ENCODE measurements at regions not wholly inside any gene's neighbourhood (a gene's known extent, or its start where the extent isn't known, plus 50 kb on each side); places are given as distances from the start of the nearest gene placed in this dataset.

GRCh38 chr14:82223276-82223675 is 689.6 kb upstream of the SEL1L start:
- intact Hi-C loops (cut with DNase I; ENCODE audit: low total_unique reads): no loop called here

GRCh38 chr14:82224610-82225009 is 691.0 kb upstream of the SEL1L start:
- TF ChIP-seq EP300 (IDR thresholded peaks at IDR 0.05; ENCODE audit: low read depth) (no peak), POLR2AphosphoS5 (IDR thresholded peaks at IDR 0.05) (no peak), POLR2A (IDR thresholded peaks at IDR 0.05) (no peak)
- TF ChIP-seq, protein P1, sequence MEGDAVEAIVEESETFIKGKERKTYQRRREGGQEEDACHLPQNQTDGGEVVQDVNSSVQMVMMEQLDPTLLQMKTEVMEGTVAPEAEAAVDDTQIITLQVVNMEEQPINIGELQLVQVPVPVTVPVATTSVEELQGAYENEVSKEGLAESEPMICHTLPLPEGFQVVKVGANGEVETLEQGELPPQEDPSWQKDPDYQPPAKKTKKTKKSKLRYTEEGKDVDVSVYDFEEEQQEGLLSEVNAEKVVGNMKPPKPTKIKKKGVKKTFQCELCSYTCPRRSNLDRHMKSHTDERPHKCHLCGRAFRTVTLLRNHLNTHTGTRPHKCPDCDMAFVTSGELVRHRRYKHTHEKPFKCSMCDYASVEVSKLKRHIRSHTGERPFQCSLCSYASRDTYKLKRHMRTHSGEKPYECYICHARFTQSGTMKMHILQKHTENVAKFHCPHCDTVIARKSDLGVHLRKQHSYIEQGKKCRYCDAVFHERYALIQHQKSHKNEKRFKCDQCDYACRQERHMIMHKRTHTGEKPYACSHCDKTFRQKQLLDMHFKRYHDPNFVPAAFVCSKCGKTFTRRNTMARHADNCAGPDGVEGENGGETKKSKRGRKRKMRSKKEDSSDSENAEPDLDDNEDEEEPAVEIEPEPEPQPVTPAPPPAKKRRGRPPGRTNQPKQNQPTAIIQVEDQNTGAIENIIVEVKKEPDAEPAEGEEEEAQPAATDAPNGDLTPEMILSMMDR (IDR thresholded peaks at IDR 0.05): no peak
- intact Hi-C loops (cut with DNase I; ENCODE audit: low total_unique reads) (no loop called here), in situ Hi-C loops (cut with MboI; ENCODE audit: low pct_ligation_motif_present in 1 of 4, low pct_unique_long_range_greater_than_20kb in 1 of 4, low sequenced_read_pairs in 3 of 4) (no loop called here)
- 53 to 89% methylated on average over 1 to 3 of the region's 3 CpGs for WGBS, 2 donors (ENCODE audit: low coverage in 1 of 2)
- Histone ChIP-seq H3K4me1 (no peaks in the 10 kb centered on the region), H3K4me3 (no peak overlapping the region), H3K27me3 (no peaks in the 10 kb centered on the region), H3K36me3 (no peaks in the 10 kb centered on the region), H3K27ac (no peak overlapping the region), H3K9me3 (peaks cover 0 to 4% of the 10 kb centered on the region in 2 donors)
- DNase-seq: no peak

More at GRCh38 chr14:82223276-82223675, 689.6 kb upstream of the SEL1L start:
- no peaks in the 10 kb centered on the region for H3K36me3 ChIP-seq
- H3K4me1 ChIP-seq: no peaks in the 10 kb centered on the region
- 4 to 19% methylated on average over 2 of the region's 2 CpGs for WGBS, 2 donors (ENCODE audit: low coverage in 1 of 2)
- no peak for TF ChIP-seq POLR2A (IDR thresholded peaks at IDR 0.05)
- TF ChIP-seq, protein P1 (IDR thresholded peaks at IDR 0.05): no peak
- no peak for TF ChIP-seq POLR2AphosphoS5 (IDR thresholded peaks at IDR 0.05)
- TF ChIP-seq EP300 (IDR thresholded peaks at IDR 0.05; ENCODE audit: low read depth): no peak
- H3K4me3 ChIP-seq: no peak overlapping the region
- in situ Hi-C loops (cut with MboI; ENCODE audit: low pct_ligation_motif_present in 1 of 4, low pct_unique_long_range_greater_than_20kb in 1 of 4, low sequenced_read_pairs in 3 of 4): no loop called here
- H3K9me3 ChIP-seq: peaks cover 0 to 4% of the 10 kb centered on the region in 2 donors
- no peak overlapping the region for H3K27ac ChIP-seq
- DNase-seq: no peak
- no peaks in the 10 kb centered on the region for H3K27me3 ChIP-seq

GRCh38 chr14:82230748-82231147 is 697.1 kb upstream of the SEL1L start:
- Histone ChIP-seq H3K36me3 (no peaks in the 10 kb centered on the region), H3K9me3 (no peaks in the 10 kb centered on the region), H3K27ac (no peak overlapping the region), H3K4me3 (no peak overlapping the region), H3K27me3 (no peaks in the 10 kb centered on the region), H3K4me1 (no peaks in the 10 kb centered on the region)
- in situ Hi-C loops (cut with MboI; ENCODE audit: low pct_ligation_motif_present in 1 of 4, low pct_unique_long_range_greater_than_20kb in 1 of 4, low sequenced_read_pairs in 3 of 4): no loop called here
- no peak for DNase-seq
- TF ChIP-seq, protein P1 (IDR thresholded peaks at IDR 0.05): no peak
- TF ChIP-seq POLR2A (IDR thresholded peaks at IDR 0.05): no peak
- no peak for TF ChIP-seq EP300 (IDR thresholded peaks at IDR 0.05; ENCODE audit: low read depth)
- no peak for TF ChIP-seq POLR2AphosphoS5 (IDR thresholded peaks at IDR 0.05)
- 23 to 31% methylated on average over 3 of the region's 3 CpGs for WGBS, 2 donors (ENCODE audit: low coverage in 1 of 2)
- intact Hi-C loops (cut with DNase I; ENCODE audit: low total_unique reads): no loop called here

DNA sequence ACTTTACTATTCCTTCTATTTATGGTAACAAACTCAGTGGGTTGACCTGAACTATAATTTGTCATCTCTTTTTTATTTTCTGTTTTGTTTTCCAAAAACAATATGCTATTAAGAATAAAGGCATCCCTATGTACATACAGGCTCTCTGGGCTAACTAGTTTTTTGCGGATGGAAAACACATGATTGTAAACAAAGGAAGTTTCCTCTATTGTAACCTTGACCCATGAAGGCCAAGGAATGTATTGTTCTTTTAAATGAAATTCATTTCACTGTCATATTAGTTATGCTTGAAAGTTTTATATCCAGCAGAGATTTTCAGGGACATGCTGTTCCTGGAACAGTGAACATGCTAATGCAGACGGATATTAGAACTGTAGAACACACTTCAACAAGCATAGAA is 705.0 kb upstream of the SEL1L start:
- whole genome bisulfite sequencing, 2 donors (ENCODE audit: low coverage in 1 of 2): 61 to 69% methylated on average over 2 of the region's 2 CpGs
- in situ Hi-C loops (cut with MboI; ENCODE audit: low pct_ligation_motif_present in 1 of 4, low pct_unique_long_range_greater_than_20kb in 1 of 4, low sequenced_read_pairs in 3 of 4): no loop called here
- Histone ChIP-seq H3K4me1 (no peaks in the 10 kb centered on the region), H3K9me3 (peaks cover 0 to 3% of the 10 kb centered on the region in 2 donors), H3K4me3 (no peak overlapping the region), H3K27me3 (no peaks in the 10 kb centered on the region), H3K36me3 (no peaks in the 10 kb centered on the region), H3K27ac (no peak overlapping the region)
- no peak for DNase-seq
- no peak for TF ChIP-seq POLR2A (IDR thresholded peaks at IDR 0.05)
- no peak for TF ChIP-seq POLR2AphosphoS5 (IDR thresholded peaks at IDR 0.05)
- no peak for TF ChIP-seq EP300 (IDR thresholded peaks at IDR 0.05; ENCODE audit: low read depth)
- intact Hi-C loops (cut with DNase I; ENCODE audit: low total_unique reads): no loop called here

DNA sequence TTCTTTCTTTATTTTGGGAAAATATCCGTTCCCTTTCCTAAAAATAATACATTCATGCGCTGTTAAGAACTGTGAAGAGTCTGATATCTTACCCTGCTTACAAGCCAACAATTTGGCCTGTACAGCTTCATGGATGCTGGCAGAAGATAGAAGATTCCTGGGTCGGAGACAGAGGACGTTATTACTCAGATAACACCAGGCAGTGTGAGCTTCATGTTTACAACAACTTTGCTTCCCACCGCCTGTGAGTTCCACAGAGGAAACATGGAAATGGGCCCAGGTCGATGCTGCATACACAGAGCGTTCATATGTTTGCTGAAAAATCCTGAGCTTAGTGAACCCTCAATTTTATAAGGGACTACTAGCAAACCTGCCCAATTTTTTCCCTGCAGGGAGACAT is 705.6 kb upstream of the SEL1L start:
- Histone ChIP-seq H3K4me3 (no peak overlapping the region), H3K36me3 (no peaks in the 10 kb centered on the region), H3K9me3 (peaks cover 0 to 3% of the 10 kb centered on the region in 2 donors), H3K27ac (no peak overlapping the region), H3K27me3 (no peaks in the 10 kb centered on the region), H3K4me1 (no peaks in the 10 kb centered on the region)
- TF ChIP-seq POLR2AphosphoS5 (IDR thresholded peaks at IDR 0.05): no peak
- TF ChIP-seq POLR2A (IDR thresholded peaks at IDR 0.05): no peak
- TF ChIP-seq, protein P1 (IDR thresholded peaks at IDR 0.05): no peak
- TF ChIP-seq EP300 (IDR thresholded peaks at IDR 0.05; ENCODE audit: low read depth): no peak
- no peak for DNase-seq
- in situ Hi-C loops (cut with MboI; ENCODE audit: low pct_ligation_motif_present in 1 of 4, low pct_unique_long_range_greater_than_20kb in 1 of 4, low sequenced_read_pairs in 3 of 4): no loop called here
- 74 to 75% methylated on average over 7 of the region's 7 CpGs for WGBS, 2 donors (ENCODE audit: low coverage in 1 of 2)
- intact Hi-C loops (cut with DNase I; ENCODE audit: low total_unique reads): no loop called here

Data from transverse colon (tissue), 4 donors.